ENCODE measurements at regions not wholly inside any gene's neighbourhood (a gene's known extent, or its start where the extent isn't known, plus 50 kb on each side); places are given as distances from the start of the nearest gene placed in this dataset.

GRCh38 chr2:6068429-6068828 lies 376.2 kb downstream of the SOX11 start:
- DNase-seq (ENCODE audit: low spot score): no peak

DNA sequence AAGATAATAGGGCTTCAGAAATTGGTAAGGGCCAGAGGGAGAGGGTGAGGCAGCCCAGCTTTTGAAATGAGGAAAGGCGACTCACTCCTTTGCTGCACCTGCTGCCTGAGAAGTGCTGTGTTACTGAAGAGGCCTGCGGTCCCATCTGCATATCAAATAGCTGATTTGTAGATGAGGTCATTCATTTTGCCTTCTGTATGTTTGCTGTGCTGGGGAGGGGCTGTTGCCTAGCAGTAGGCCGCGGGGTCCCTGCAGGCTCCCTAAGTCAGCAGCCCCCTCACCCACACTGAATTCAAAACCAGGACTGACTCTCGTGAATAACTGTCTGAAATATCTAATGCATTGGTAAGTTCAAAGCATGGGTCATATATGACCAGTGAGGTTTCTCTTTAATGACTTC lies 377.2 kb downstream of the SOX11 start:
- no peak for DNase-seq (ENCODE audit: low spot score)

DNA sequence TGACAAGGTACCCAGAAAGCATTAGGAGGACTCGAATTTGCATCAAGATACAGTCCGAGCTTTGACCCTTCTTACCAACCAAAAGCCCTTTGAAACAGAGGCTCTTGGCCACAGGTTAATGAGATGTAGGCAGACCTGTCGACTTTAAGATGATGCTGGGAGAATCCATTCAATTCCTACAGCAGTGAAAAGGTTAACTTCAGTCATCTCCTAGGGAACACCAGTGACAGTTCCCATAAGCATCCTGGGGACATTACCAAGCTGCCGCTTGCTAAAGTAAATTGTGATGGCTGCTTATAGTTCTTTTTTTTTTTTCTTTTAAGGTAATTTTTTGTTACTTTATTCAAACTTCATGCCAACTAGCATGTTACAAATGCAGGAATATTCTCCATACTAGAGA lies 379.3 kb downstream of the SOX11 start:
- no peak for DNase-seq (ENCODE audit: low spot score)

- DNase-seq (ENCODE audit: low spot score): no peak
Observed at GRCh38 chr2:6072276-6072675, 380.1 kb downstream of the SOX11 start.

- no peak for DNase-seq (ENCODE audit: low spot score)
Observed at GRCh38 chr2:6072768-6073167, 380.6 kb downstream of the SOX11 start.

- no peak for DNase-seq (ENCODE audit: low spot score)
Observed at GRCh38 chr2:6073191-6074088, 381.3 kb downstream of the SOX11 start.

- DNase-seq (ENCODE audit: low spot score): no peak
Observed at GRCh38 chr2:6074089-6074643, 382.0 kb downstream of the SOX11 start.

- no peak for DNase-seq (ENCODE audit: low spot score)
Observed at GRCh38 chr2:6077585-6077984, 385.4 kb downstream of the SOX11 start.

DNA sequence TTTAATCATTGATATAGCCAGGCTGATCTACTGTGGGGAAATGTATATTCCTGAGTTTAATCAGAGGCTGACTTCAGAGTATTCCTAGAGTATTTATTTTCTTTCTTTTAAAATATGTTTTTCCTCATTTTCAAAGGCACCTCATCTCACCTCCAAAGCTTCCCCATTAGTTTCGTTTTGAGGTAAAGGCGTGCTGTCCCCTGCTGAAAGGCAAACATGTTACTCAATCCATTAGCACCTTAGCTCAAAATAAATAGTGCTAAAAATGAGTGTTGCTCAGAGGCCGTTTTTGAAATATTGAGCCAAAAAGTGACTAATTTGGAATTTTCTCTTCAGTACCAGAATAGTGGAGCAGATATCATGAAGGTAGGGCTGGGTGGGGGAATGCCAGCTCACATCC lies 386.2 kb downstream of the SOX11 start:
- DNase-seq (ENCODE audit: low spot score): no peak

- DNase-seq (ENCODE audit: low spot score): no peak
Observed at GRCh38 chr2:6079405-6079804, 387.2 kb downstream of the SOX11 start.

- DNase-seq (ENCODE audit: low spot score): no peak
Observed at GRCh38 chr2:6080932-6081753, 389.0 kb downstream of the SOX11 start.

DNA sequence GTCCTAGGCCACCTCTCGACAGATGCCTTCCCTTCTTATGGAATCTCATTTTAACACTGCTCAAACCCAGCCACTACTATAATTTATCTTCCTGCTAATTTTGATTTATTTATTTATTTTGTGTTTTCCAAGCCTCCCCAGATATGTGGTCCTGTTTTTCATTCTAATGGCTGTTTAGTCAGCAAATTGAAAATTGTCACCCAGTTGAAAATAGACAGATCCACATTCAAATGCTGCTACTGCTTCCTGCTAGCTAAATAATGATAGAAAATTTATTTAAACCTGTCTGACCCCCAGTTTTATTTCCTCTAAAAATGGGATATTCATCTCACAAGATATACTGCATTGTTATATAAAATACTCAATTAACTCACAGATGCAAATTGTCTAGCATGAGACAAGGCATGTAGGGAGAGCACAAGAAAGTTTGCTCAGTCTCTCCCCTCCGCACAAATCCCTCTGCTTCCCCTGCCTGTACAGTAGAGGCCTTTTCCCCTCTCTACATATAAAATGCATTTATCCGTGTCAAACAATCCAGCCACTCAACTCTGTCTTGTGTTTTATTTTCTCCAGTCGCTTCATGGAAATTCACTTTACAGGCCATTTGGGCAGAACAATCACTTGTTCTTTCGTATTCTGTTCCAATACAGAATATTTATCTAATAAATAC lies 389.9 kb downstream of the SOX11 start:
- DNase-seq (ENCODE audit: low spot score): no peak

DNA sequence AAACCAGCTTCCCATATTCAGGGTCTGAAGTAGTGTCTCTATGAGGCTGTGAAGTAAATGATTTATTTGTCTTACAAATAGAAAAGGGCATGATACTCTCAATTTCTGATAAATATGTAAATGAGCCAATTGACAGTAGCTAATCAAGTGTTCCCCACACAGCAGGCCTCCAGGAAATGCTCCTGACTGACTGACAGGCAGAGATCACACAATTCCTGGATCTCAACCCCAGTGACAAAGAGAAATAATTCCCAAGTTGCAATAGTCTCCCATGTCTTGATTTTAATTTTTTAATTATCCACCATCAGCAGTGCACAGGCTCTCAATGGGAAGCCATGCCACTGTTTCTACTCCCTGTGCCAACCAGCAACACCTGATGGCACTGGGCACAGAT lies 390.4 kb downstream of the SOX11 start:
- DNase-seq (ENCODE audit: low spot score): no peak

DNA sequence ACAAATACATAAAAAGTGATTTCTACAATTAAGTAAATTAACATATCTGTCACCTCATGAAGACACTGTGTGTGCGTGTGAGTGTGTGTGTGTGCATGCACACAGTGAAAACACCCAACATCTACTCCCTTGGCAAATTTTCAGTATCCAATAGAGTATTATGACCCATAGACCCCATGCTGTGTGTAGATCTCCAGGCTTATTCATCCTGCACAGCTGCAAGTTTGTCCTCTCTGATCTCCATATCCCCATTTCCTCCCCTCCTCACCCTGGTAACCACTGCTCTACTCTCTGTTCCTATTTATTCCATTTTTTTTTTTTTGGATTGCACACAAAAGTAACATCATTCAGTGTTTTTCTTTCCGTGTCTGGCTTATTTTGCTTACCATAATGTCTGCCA lies 391.0 kb downstream of the SOX11 start:
- DNase-seq (ENCODE audit: low spot score): no peak

DNA sequence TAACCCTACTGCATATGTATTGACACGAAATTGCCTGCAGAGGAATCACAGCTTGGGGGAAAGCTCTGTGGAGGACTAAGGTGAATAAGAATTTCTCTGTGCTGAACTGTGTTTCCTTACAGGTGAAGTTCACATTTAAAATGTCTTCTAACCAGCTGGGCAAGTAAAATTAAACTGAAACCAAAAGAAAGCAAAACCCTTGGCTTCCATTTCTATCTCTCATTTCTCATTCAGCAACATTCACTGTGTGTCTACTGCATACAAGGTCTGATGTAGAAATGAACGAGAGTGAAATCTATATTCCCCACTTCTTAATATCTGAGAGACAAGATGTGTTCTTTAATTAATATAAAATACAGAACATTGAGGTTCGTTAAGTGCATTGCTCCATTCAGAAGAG lies 397.3 kb downstream of the SOX11 start:
- no peak for DNase-seq (ENCODE audit: low spot score)

DNA sequence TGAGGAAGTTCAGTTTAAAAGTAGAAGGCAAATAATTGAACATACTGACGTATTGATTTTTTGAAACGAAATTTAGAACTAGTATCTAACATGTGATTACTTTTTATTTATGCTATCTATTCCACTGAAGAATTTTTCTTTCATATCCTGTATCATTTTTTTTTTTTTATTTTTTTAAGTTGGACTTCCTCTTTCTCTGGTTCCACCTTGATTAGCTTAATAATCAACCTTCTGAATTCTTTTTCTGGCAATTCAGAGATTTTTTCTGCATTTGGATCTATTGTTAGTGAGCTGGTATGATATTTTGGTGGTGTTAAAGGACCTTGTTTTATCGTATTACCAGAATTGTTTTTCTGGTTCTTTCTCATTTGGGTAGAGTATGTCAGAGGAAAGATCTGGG lies 411.2 kb downstream of the SOX11 start:
- no peak for DNase-seq (ENCODE audit: low spot score)

DNA sequence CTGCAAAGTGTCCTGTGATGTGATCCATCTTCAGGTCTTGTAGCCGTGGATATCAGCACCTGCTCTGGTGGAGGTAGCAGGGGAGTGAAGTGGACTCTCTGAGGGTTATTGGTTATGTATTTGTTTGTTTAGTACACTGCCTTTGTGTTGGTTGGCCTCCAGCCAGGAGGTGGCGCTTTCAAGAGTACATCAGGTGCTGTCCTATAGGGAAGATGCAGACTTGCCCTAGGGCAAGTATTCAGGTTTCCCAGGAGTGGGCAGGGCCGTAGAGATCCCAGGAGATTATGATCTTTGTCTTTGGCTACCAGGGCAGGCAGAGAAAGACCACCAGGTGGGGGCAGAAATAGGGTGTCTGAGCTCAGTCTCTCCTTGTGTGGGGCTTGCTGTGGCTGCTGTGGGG lies 411.8 kb downstream of the SOX11 start:
- no peak for DNase-seq (ENCODE audit: low spot score)

- no peak for DNase-seq (ENCODE audit: low spot score)
Observed at GRCh38 chr2:6107290-6107689, 415.1 kb downstream of the SOX11 start.

DNA sequence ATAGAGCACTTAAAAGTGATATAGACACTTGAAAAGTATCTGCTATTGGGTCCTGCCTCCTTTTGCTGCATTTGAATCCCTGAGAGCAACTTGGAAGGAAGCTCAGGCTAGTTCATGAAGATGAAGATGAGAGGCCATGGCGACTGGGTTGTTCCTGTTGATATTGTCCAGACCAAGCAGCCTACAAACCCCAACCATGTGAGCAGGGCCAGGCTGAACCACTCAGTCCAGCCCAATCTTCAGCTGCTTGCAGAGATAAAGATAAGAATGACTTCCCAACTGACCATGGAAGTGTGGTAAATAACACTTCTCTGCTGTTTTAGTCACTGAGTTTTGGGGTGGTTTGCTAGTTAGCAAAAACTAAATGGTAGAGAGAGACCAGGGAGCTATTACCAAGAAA lies 417.6 kb downstream of the SOX11 start:
- no peak for DNase-seq (ENCODE audit: low spot score)

GRCh38 chr2:6111781-6112261 lies 419.6 kb downstream of the SOX11 start:
- DNase-seq (ENCODE audit: low spot score): no peak

GRCh38 chr2:6113786-6114185 lies 421.6 kb downstream of the SOX11 start:
- no peak for DNase-seq (ENCODE audit: low spot score)

- DNase-seq (ENCODE audit: low spot score): no peak
Observed at GRCh38 chr2:6127718-6128117, 435.5 kb downstream of the SOX11 start.

Data from hematopoietic multipotent progenitor cell treated with erythropoietin and hydrocortisone succinate and interleukin-3 and kit ligand, for 15 days (in vitro differentiated cells).